GM18907 (cell line): ENCODE measurements at regions not wholly inside any gene's neighbourhood (a gene's known extent, or its start where the extent isn't known, plus 50 kb on each side); places are given as distances from the start of the nearest gene placed in this dataset.
"Not testable (repeated sequence)": the region's sequence is repeated elsewhere in the genome, so short reads cannot be mapped to it uniquely, and the experiment has no call there.

Experiments
- ATAC-seq: cut with Tn5 transposase; IDR thresholded peaks from one replicate; pipeline ENCODE4 v1.9.1; 2021; ENCODE audit warnings: mild to moderate bottlenecking, moderate library complexity; ENCODE audit not compliant: unreplicated experiment

DNA sequence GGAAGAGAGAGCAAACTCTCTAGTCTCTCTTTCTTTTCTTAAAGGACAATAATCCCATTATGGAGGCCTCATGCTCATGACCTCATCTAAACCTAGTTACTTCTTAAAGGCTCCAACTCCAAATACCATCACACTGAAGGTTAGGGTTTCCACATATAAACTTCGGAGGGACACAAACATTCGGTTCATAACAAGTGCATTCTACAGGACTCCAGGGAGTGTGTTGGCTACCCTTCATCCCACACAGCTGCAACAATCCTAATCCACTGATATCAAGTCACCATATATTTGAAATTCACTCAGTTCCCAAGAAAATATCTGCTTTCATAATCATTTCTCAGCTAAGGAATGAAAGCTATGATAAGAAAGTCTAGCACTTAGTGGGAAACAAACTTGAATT lies 265.9 kb upstream of the PLEKHG7 start:
- ATAC-seq = no peak

DNA sequence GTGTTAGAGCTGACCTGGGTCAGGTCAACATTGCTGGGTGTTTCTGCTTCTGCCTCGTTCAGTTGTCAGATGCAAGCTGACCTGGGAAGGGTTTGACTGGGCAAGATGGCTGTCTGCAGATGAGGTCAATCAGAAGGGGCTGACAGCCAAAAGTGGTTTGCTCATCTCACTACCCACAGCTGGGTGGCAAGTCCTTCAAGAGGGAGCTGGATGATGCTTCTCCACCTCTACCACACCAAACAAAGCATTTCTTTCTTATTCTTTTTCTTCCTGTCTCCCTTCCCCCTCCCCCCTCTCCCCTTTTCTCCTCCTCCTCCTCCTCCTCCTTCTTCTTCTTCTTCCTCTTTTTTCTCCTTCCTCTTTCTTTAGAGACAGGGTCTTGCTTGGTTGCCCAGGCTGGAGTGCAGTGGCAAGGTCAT lies 268.2 kb upstream of the PLEKHG7 start:
- ATAC-seq = no peak

DNA sequence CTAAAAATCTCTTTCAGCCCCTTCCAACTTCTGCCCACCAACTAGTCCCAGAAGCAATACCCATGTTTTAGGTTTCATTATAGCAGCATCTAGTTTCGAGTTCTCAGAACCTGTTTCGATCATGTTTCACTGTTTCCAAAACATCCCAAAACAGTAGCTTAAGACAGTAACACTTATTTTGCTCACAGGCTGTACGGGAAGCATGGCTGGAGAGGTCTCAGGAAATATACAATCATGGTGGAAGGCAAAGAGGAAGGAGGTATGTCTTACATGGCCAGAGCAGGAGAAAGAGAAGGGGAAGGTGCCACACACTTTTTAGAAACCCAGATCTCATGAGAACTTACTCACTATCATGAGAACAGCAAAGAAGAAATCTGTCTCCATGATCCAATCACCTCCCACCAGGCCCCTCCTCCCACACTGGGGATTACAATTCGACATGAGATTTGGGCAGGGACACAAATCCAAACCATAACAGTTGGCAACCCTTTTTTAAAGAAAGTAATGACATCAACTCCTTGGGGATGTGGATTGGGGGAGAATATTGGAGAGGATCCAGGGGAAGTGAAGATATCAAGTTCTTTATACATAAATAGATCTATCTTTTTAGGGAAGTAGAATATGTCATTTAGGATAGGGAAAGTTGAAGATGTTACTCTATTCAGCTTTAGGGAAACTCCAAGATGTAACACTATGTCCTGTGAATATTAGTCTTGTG lies 269.9 kb upstream of the PLEKHG7 start:
- peak; percentile 67 for ATAC-seq

DNA sequence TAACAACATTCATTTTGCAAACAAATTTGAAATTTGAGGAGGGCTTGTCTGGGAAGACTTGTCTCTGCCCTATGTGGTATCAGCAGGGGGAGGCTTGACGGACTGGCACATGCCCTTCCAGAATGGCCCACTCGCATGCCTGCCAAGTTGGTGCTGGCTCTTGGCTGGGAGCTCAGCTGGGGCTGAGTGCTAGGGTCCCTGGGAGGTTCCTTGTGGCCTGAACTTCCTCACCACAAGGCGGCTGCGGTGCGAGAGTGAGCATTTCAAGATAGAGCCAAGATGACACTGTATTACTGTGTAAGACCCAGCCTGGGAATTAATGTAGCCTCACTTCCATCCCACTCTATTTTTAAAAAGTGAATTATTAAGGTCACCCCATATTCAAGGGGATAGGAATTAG lies 271.6 kb upstream of the PLEKHG7 start:
- ATAC-seq = peak; percentile 61

DNA sequence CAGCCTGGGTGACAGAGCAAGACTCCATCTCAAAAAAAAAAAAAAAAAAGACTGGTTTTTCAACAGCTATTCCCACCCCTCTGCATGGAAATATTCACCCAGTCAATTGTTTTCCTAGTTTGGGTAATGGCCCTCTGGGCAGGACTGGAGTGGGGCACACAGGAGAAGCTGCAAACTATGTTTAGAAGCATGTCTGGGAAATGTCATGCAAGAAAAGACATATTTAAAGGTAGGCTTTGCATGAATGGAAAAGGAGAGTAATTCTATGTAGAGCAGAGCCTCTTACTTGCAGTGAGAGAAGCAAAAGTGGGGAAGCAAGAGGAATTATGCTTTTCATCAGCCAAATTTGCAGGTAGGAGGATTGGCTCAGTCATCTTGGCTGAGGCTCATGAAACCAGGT lies 276.5 kb upstream of the PLEKHG7 start:
- ATAC-seq = no peak

DNA sequence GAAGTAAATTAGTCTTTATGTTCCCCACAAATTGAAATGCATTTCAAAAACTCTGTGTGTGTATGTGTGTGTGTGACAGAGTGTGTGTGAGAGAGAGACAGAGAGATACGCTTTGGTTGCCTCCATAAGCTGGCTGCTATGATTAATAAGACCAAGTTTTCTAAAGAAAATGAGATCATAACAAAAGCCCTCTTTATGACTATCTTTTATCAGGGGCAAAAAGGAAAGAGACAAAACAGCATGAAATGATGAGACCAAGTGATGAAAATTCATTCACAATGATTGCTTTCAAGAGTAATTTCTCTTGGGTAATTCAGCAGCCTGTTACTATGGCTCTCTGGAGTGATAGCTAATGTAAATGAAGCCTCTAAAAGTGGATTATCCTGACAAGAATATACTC lies 277.6 kb upstream of the PLEKHG7 start:
- no peak for ATAC-seq

DNA sequence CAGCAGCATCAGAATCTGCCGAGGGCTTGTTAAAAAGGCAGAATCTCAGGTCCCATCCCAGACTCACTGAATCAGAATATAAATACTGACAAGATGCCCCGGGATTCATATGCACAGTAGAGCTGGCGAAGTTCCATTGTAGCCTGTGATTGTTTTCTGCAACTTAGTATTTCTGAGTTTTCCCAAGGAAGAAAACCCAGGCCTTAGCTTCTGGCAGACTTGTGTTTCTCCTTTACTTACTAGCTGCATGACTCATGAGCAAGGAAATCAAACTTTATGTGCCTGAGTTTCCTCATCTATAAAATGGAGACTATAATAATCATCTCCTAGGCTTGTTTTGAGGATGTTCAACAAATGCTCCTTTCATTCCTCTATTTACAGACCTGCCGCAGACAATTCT lies 278.5 kb upstream of the PLEKHG7 start:
- no peak for ATAC-seq

DNA sequence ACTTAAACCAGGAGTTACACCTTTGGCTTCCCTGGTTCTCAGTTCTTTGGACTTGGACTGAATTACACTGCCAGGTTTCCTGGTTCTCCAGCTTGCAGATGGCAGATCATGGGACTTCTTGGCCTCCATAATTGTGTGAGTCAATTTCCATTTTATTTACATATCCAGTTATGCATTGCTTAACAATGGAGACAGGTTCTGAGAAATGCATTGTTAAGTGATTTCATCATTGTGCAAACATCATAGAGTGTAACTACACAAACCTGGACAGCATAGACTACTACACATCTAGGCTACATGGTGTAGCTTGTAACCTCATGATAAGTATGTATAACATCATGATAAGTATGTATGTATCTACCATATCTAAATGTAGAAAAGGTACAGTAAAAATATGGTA lies 276.1 kb upstream of the BTG1 start:
- ATAC-seq = no peak

DNA sequence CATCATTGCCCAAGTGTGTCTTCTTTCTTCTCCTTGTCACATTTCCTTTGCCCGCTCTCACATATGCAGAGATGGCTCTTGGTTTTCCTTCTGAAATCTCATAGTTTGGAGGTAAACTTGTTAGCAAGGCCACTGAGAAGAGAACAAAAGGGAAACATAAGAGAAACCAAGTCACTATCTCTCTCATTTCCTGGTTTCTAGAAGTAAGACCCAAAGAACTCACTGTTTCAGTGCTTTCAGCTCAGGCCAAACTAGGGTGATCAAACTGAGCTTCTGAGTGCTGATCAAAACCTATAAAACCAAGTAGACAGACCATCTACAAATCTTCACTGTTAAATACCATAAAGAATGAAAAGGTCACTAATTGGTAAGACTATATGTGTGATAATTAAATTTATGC lies 275.4 kb upstream of the BTG1 start:
- no peak for ATAC-seq

DNA sequence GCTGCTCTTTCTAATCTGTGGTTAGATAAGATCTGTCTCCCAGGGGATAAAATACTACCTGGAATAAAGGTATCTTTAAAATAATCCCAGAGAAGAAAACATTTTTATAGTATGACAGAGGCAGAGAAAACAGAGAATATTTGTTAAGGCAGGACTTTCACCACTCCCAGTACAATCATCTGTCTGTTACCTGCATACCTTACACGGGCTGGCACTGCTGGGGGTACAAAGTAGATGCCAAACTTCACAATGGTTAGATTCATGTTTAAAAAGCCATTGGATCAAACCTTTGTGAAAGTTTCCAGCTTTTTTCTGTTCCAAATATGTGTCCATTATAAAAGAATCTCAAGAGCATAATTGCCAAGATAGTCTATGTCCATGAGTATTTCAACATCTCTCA lies 273.6 kb upstream of the BTG1 start:
- no peak for ATAC-seq

DNA sequence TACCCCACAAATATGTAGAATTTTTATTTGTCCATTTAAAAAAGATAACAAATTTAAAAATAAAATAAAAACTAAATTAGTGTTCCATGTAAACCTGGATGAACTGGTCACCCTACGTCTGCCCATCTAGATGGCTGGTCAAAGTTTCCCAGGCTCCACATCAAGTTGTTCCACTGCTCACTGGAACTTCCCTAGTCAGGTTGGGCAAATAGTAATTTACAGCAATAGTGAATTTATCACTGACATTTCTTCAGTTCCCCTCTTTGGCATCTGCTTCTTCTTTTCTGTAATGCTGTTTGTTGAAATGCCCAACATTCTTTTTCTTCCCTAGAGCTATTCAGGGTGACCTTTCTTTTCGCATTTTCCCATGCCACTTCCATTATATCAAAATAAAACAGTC lies 272.7 kb upstream of the BTG1 start:
- ATAC-seq = no peak

DNA sequence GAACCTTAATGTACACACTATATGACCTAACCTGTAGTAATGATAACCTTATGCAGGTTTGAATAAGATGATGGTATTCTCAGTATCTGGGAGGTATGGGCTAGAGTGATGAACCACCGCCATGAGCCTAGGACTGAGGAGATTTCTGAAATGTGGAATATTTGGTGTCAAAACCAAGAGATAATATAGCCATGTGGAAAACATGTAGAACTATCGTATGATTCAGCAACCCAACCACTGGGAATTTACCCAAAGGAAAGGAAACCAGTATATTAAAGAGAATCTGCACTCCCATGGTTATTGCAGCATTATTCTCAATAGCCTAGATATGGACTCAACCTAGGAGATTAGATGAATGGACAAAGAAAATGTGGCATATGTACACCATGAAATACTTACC lies 271.7 kb upstream of the BTG1 start:
- ATAC-seq = no peak

DNA sequence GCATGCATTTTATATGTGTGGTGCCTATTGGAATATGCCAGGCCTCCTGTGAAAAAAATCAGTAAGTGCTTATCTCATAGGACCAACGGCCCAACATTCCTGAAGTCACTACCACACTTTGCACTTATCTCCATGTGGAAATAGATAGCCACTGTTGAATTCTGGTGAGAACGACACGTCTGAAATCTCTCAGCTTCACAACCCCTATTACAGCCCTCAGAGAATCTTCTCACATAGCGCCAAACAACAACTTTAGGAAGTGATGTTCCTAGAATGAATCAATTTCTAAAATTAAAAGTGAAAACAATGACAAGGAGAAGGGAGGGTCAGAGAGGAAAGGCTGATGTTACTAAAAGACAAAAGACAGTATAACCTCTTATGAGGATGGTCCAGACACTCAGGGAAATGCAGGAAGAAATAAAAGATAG lies 270.8 kb upstream of the BTG1 start:
- ATAC-seq = no peak

DNA sequence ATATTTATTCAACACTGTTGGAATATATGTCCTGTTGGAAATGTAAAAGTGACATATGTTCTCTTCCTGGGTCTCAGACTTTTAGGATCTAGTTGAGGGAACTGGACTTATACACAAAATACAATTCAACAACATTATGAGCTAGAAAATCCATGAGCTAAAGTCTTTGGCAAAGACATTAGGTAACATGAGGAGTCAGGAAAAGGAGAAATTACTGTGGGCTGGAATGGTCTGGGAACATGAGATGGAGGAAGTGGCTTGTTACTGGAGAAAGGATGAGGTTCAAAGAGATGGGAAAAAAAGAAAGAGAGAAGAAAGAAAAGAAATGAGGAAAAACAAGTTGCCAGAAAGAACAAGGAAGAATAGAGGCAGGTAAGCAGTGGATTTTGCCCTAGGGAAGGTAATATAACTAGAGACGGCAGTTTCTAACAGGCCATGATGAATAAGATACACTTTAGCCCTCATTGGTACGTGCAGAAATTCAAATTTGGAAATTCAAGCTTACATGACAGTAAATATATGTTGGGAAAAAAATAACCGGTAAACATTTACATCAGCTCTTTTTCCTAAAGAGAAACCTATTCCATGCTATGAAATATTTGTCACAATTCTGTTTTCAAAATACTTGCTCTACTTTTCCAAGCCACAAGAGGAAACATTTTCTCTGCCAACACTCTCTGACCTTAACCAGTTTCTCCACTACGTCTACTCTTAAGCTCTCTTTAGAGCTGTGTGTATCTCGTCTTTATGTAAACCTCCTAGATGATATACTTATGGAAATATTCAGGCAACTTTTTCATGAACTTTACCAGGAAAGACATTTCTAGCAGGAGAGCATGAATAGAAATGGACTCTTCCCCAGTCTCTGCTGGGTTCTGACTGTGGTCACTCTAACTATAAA lies 268.8 kb upstream of the BTG1 start:
- ATAC-seq = no peak

DNA sequence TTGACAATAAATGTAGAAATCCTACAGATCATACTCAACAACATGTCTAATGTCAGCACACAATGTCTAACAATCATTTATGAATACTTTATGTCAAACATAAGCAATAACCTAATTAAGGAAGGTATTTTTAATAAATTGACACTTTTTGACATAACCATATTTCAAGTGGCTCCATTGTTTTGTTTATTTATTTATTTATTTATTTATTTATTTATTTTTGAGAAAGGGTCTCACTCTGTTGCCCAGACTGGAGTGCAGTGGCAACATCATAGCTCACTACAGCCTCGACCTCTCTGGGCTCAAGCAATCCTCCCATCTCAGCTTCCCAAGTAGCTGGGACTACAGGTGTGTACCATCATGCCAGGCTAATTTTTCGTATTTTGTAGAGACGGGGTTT lies 267.6 kb upstream of the BTG1 start:
- no peak for ATAC-seq

DNA sequence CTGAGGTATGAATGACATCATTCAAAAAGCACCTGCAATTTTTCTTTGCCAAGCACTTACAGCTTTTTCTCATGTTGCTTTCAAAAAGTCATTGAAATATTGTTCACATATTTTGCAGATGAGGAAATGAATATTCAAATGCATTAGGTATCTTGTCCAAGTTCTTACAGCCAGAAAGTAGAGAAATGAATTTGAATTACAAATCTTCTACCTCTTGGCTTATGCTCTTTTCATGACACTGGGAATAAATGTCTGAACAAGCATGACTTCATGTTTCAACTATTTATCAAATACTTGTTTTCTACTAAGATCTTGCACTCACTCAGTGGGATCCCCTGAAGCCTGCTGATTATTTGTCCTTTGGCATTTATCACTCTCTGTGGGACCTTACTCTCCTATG lies 267.2 kb upstream of the BTG1 start:
- ATAC-seq = no peak

DNA sequence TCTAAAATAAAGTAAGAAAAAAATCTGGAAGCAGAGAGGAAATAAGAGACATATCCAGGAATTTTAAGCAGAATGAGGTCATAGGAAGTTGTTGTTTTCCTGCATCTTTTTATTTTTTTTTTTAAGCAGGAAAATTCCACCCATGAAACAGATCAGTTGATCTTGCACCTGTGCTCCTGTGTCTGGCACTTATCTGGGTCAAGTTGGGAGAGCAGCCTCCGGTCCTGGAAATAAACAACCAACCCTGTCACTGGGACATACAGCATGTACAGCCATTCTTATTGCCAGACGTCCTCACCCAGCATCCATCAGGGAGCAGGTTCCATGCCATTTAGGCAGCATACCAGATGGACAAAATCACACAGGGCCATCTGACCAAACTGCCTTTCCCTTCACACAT lies 266.0 kb upstream of the BTG1 start:
- ATAC-seq = no peak

DNA sequence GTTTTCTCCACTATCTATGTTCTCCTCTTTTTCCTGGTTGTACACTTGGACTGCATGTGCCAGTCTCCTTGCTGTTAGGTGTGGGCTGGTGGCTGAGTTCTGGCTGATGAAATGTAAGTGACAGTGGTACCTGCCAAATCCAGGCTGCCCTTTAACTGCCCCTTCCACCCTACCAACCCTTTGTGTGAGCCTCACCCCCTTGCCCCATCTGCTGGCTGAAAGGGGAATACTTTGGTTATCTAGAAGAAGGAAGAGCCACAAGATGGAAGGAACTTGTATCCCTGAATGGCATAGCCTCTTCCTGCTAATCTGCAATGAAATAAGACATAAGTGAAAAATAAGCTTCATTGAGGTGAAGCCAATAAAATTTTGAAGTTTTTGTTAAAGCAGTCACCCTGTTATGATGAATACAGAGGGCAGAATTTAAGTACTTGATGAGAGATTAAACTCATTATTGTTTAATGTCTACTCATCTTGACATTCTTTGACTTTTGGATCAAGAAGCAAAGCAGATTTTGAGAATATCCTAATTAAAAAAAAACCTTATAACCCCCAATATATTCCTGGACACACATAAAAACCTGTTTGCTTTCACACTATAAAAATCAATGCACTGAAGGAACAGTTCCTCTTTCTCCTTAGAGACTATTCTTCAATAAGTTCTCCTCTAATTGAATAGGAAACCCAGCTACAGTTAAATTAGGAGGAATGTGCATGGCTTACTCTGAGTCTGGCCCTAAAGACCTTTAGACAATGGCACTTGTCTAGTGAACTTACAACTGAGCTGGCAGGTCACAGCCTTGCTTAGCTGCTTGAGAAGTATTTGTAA lies 262.6 kb upstream of the BTG1 start:
- ATAC-seq = peak; percentile 37

DNA sequence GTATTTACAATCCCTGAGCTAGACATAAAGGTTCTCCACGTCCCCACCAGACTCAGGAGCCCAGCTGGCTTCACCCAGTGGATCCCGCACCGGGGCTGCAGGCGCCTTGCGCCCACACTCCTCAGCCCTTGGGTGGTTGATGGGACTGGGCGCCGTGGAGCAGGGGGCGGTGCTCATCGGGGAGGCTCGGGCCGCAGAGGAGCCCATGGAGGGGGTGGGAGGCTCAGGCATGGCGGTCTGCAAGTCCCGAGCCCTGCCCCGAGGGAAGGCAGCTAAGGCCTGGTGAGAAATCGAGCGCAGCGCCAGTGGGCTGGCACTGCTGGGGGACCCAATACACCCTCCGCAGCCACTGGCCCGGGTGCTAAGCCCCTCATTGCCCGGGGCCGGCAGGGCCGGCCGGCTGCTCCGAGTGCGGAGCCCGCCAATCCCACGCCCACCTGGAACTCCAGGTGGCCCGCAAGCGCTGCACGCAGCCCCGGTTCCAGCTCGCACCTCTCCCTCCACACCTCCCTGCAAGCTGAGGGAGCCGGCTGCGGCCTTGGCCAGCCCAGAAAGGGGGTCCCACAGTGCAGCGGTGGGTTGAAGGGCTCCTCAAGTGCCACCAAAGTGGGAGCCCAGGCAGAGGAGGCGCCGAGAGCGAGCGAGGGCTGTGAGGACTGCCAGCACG lies 260.9 kb upstream of the BTG1 start:
- ATAC-seq = not testable (repeated sequence)

DNA sequence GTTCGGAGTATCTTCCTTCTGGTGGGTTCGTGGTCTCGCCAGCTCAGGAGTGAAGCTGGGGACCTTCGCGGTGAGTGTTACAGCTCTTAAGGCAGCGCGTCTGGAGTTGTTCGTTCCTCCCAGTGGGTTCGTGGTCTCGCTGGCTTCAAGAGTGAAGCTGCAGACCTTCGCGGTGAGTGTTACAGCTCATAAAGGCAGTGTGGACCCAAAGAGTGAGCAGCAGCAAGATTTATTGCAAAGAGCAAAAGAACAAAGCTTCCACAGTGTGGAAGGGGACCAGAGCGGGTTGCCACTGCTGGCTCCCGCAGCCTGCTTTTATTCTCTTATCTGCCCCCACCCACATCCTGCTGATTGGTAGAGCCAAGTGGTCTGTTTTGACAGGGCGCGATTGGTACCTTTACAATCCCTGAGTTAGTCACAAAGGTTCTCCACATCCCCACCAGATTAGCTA lies 260.2 kb upstream of the BTG1 start:
- ATAC-seq = not testable (repeated sequence)

DNA sequence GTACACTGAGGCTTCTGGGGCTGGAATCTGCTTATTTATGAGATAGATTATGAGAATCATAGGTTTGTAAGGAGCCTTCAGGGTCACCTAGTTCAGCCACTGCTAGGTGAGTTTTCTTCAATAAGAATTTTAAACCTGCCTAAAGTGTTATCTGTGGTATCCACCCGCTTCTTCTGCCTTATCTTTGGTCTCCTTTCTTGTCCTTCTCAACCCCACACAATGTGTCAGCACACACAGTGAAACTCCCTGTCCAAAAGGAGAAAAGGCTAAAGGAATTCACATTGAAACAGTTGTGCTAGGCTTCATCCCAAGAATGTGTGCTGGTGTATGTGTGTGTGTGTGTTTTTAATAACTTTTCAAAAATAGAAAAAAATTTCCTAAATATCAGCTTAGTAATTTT lies 259.3 kb upstream of the BTG1 start:
- no peak for ATAC-seq
